PFSK-1 (cell line): ENCODE measurements at regions not wholly inside any gene's neighbourhood (a gene's known extent, or its start where the extent isn't known, plus 50 kb on each side); places are given as distances from the start of the nearest gene placed in this dataset.

Experiments
- FOXP2 ChIP-seq: optimal IDR thresholded peaks from 2 replicates; pipeline ENCODE3; 2011; ENCODE audit warnings: borderline replicate concordance, control low read depth, inconsistent platforms; ENCODE audit not compliant: insufficient read depth; ENCODE audit errors: extremely low read length, extremely low read depth
- POLR2AphosphoS5 ChIP-seq: IDR thresholded peaks from 2 replicates; pipeline ENCODE4 v1.6.1; 2012; ENCODE audit warnings: low read depth, mild to moderate bottlenecking, control low read depth, low read length, moderate library complexity
- REST ChIP-seq, 2 experiments: IDR thresholded peaks; 2 replicates each; pipeline versions ENCODE4 v1.6.1 to v1.8.0; 2011 to 2012; ENCODE audit warnings: low read depth in 2 of 2, low read length in 2 of 2, control low read depth in 1 of 2, inconsistent platforms in 1 of 2, mild to moderate bottlenecking in 1 of 2, moderate library complexity in 1 of 2; ENCODE audit not compliant: insufficient read depth in 1 of 2
- SIN3A ChIP-seq: IDR thresholded peaks from 2 replicates; pipeline ENCODE4 v1.6.1; 2012; ENCODE audit warnings: mild to moderate bottlenecking, low read length, moderate library complexity, borderline replicate concordance; ENCODE audit not compliant: insufficient read depth
- TAF1 ChIP-seq: IDR thresholded peaks from 2 replicates; pipeline ENCODE4 v1.6.1; 2012; ENCODE audit warnings: low read length, control low read depth, borderline replicate concordance; ENCODE audit not compliant: insufficient read depth

GRCh38 chr4:129358571-129358970 is 262.6 kb downstream of the C4orf33 start:
- TF ChIP-seq TAF1 (no peak), SIN3A (no peak), POLR2AphosphoS5 (no peak), REST (IDR thresholded peaks at IDR 0.05; ENCODE audit: insufficient read depth in 1 of 2, low read depth in 2 of 2, low read length in 2 of 2) (no peak), FOXP2 (no peak)

GRCh38 chr4:129359461-129359860 is 263.5 kb downstream of the C4orf33 start:
- TF ChIP-seq FOXP2, result no peak
- TF ChIP-seq TAF1, result no peak
- TF ChIP-seq POLR2AphosphoS5, result no peak
- TF ChIP-seq REST (IDR thresholded peaks at IDR 0.05; ENCODE audit: insufficient read depth in 1 of 2, low read depth in 2 of 2, low read length in 2 of 2), result no peak
- TF ChIP-seq SIN3A, result no peak

- TF ChIP-seq REST (IDR thresholded peaks at IDR 0.05; ENCODE audit: insufficient read depth in 1 of 2, low read depth in 2 of 2, low read length in 2 of 2) (no peak), POLR2AphosphoS5 (no peak), FOXP2 (no peak)
These were observed 266.8 kb downstream of the C4orf33 start for GRCh38 chr4:129362691-129363274.

GRCh38 chr4:129364747-129365452 is 268.9 kb downstream of the C4orf33 start:
- TF ChIP-seq FOXP2 (no peak), POLR2AphosphoS5 (no peak), TAF1 (no peak), SIN3A (no peak), REST (IDR thresholded peaks at IDR 0.05; ENCODE audit: insufficient read depth in 1 of 2, low read depth in 2 of 2, low read length in 2 of 2) (no peak)

GRCh38 chr4:129369361-129370010 is 273.5 kb downstream of the C4orf33 start:
- TF ChIP-seq FOXP2, result no peak
- no peak for TF ChIP-seq TAF1
- TF ChIP-seq POLR2AphosphoS5, result no peak
- no peak for TF ChIP-seq REST (IDR thresholded peaks at IDR 0.05; ENCODE audit: insufficient read depth in 1 of 2, low read depth in 2 of 2, low read length in 2 of 2)
- TF ChIP-seq SIN3A, result no peak
